Ovary (tissue), 7 donors: ENCODE measurements at regions not wholly inside any gene's neighbourhood (a gene's known extent, or its start where the extent isn't known, plus 50 kb on each side); places are given as distances from the start of the nearest gene placed in this dataset.
A peak's percentile ranks its signal among the peaks of the same experiment; 100 is the strongest.

Experiments
- DNase-seq, 5 donors: peaks; one replicate each; pipeline ENCODE4 v3.0.0-alpha.2; 2019 to 2020
- H3K27ac ChIP-seq, 2 donors: fragments of 200-600 bp; one replicate each; pipeline versions ENCODE4 v1.5.1 to v1.8.0; 2019 to 2022
- H3K27me3 ChIP-seq: fragments of 200-600 bp; one replicate; pipeline ENCODE4 v1.8.0; 2022
- H3K36me3 ChIP-seq: fragments of 200-600 bp; sonication (generic); one replicate; pipeline ENCODE4 v1.5.1; 2019
- H3K4me1 ChIP-seq: one replicate; pipeline ENCODE4 v1.8.1; 2013; ENCODE audit warnings: mild to moderate bottlenecking, moderate library complexity; ENCODE audit not compliant: insufficient read depth
- H3K4me3 ChIP-seq: fragments of 200-600 bp; sonication (generic); one replicate; pipeline ENCODE4 v1.5.1; 2017
- H3K9me3 ChIP-seq, 2 donors: fragments of 200-600 bp in 1 of 2; sonication (generic) in 1 of 2; one replicate each; pipeline versions ENCODE4 v1.5.1 to v1.8.1; 2013 to 2019; ENCODE audit warnings: mild to moderate bottlenecking in 1 of 2, moderate library complexity in 1 of 2
- CTCF ChIP-seq, 3 donors: fragments of 450-650 bp in 2 of 3; fragments of 200-600 bp in 1 of 3; IDR thresholded peaks; one replicate each; pipeline versions ENCODE4 v1.5.1 to v1.8.0; 2016 to 2022; ENCODE audit warnings: antibody characterized with exemption in 3 of 3, mild to moderate bottlenecking in 1 of 3
- EP300 ChIP-seq: sonication (generic); formaldehyde crosslinking; IDR thresholded peaks from one replicate; pipeline ENCODE4 v1.6.1; 2017; ENCODE audit warnings: antibody characterized with exemption
- POLR2A ChIP-seq: fragments of 450-650 bp; IDR thresholded peaks from one replicate; pipeline ENCODE4 v1.6.1; 2017; ENCODE audit warnings: antibody characterized with exemption, mild to moderate bottlenecking, moderate library complexity
- WGBS, 3 donors: extraction: QIAGEN DNeasy Blood & Tissue Kit in 1 of 3; methylation state at CpG; one replicate each; pipeline versions ENCODE4 v1.1.5 to v1.1.7; 2013 to 2017; 5-methylcytosine and 5-hydroxymethylcytosine counted together
- intact Hi-C, 4 donors: fragments of 100-400 bp; cut with DNase I; formaldehyde crosslinking; loops; one replicate each; pipeline versions ENCODE4 v1.11.0 to v1.15.1; 2022 to 2023
- donor health status: DM: no; HTN: no; CAD: no; lungs with moderate emphysema.
- donor health status: DM: no; HTN: no; CAD: no.
- donor health status: Bipolar disorder and iron deficiency.
- donor health status: DM: no; HTN: no; CAD: no.
- donor health status: DM: yes; HTN: yes; CAD: no.

- intact Hi-C loops, result no loop called here
- no peak for DNase-seq
- no peaks in the 10 kb centered on the region for H3K9me3 ChIP-seq
- no peak overlapping the region for H3K4me3 ChIP-seq
- no peaks in the 10 kb centered on the region for H3K36me3 ChIP-seq
- H3K27ac ChIP-seq, result no peak overlapping the region
- TF ChIP-seq POLR2A (no peak), CTCF (IDR thresholded peaks at IDR 0.05) (no peak), EP300 (no peak)
- peaks cover 3% of the 10 kb centered on the region for H3K4me1 ChIP-seq
- H3K27me3 ChIP-seq, result no peaks in the 10 kb centered on the region
Observed at GRCh38 chr3:73783811-73784210, 159.1 kb upstream of the PDZRN3 start.

GRCh38 chr3:73781541-73781940 is 156.8 kb upstream of the PDZRN3 start:
- Histone ChIP-seq H3K36me3 (no peaks in the 10 kb centered on the region), H3K27me3 (no peaks in the 10 kb centered on the region), H3K9me3 (no peaks in the 10 kb centered on the region), H3K27ac (no peak overlapping the region), H3K4me1 (peaks cover 3% of the 10 kb centered on the region), H3K4me3 (no peak overlapping the region)
- WGBS, 3 donors, result 89 to 97% (median 89%) methylated on average over 6 of the region's 6 CpGs
- intact Hi-C loops, result no loop called here
- TF ChIP-seq EP300 (no peak), CTCF (IDR thresholded peaks at IDR 0.05) (no peak), POLR2A (no peak)
- no peak for DNase-seq

- TF ChIP-seq POLR2A, result no peak
- TF ChIP-seq EP300, result no peak
- no peak for TF ChIP-seq CTCF (IDR thresholded peaks at IDR 0.05)
- Histone ChIP-seq H3K27ac (no peak overlapping the region), H3K4me3 (no peak overlapping the region), H3K27me3 (no peaks in the 10 kb centered on the region), H3K9me3 (no peaks in the 10 kb centered on the region), H3K36me3 (no peaks in the 10 kb centered on the region), H3K4me1 (peaks cover 3% of the 10 kb centered on the region)
- WGBS, 3 donors, result 8 to 12% (median 10%) methylated on average over 2 of the region's 2 CpGs
- intact Hi-C loops, result no loop called here
- DNase-seq, result no peak
Observed at GRCh38 chr3:73774645-73775044, 149.9 kb upstream of the PDZRN3 start.

- Histone ChIP-seq H3K27me3 (no peaks in the 10 kb centered on the region), H3K4me1 (peaks cover 3% of the 10 kb centered on the region), H3K9me3 (no peaks in the 10 kb centered on the region), H3K4me3 (no peak overlapping the region), H3K27ac (no peak overlapping the region), H3K36me3 (no peaks in the 10 kb centered on the region)
- WGBS, 3 donors, result 3 to 11% (median 9%) methylated on average over 1 of the region's 1 CpG
- TF ChIP-seq CTCF (IDR thresholded peaks at IDR 0.05), result no peak
- TF ChIP-seq EP300, result no peak
- TF ChIP-seq POLR2A, result no peak
- intact Hi-C loops, result no loop called here
- peak in 2 of 5 donors; percentile 32 to 37 for DNase-seq
Observed at GRCh38 chr3:73773233-73773632, 148.5 kb upstream of the PDZRN3 start.
